ENCODE measurements at regions not wholly inside any gene's neighbourhood (a gene's known extent, or its start where the extent isn't known, plus 50 kb on each side); places are given as distances from the start of the nearest gene placed in this dataset.

GRCh38 chr9:108722396-108722795 lies 133.4 kb downstream of the ACTL7B start:
- no peak for TF ChIP-seq CTCF (conservative IDR thresholded peaks at IDR 0.05; ENCODE audit: low read length)
- no peak for TF ChIP-seq EZH2phosphoT487 (IDR thresholded peaks at IDR 0.05; ENCODE audit: borderline replicate concordance)

Data from Loucy (cell line).